Activated CD4-positive, CD25-positive, alpha-beta regulatory T cell treated with anti-CD3 and anti-CD28 coated beads, Interleukin-2, amount 50 U/mL, for 72 hours (primary cell): ENCODE measurements at regions not wholly inside any gene's neighbourhood (a gene's known extent, or its start where the extent isn't known, plus 50 kb on each side); places are given as distances from the start of the nearest gene placed in this dataset.
"Not testable (repeated sequence)": the region's sequence is repeated elsewhere in the genome, so short reads cannot be mapped to it uniquely, and the experiment has no call there.

Source experiments
- DNase-seq: peaks from one replicate; pipeline ENCODE4 v3.0.0; 2021

GRCh38 chr1:54474310-54475251 is 68.4 kb upstream of the SSBP3 start:
- DNase-seq, result no peak

- DNase-seq, result no peak
Measured at GRCh38 chr1:54471588-54471987, 65.4 kb upstream of the SSBP3 start.

GRCh38 chr1:54469444-54469843 is 63.2 kb upstream of the SSBP3 start:
- not testable (repeated sequence) for DNase-seq

- peak; percentile 11 for DNase-seq
Measured at GRCh38 chr1:54468288-54469084, 62.3 kb upstream of the SSBP3 start.

GRCh38 chr1:54465351-54465811 is 59.2 kb upstream of the SSBP3 start:
- DNase-seq, result no peak

GRCh38 chr1:54464477-54465146 is 58.4 kb upstream of the SSBP3 start:
- no peak for DNase-seq

GRCh38 chr1:54464031-54464476 is 57.9 kb upstream of the SSBP3 start:
- DNase-seq, result no peak

- no peak for DNase-seq
Measured at GRCh38 chr1:54463259-54464030, 57.3 kb upstream of the SSBP3 start.

GRCh38 chr1:54462597-54463258 is 56.5 kb upstream of the SSBP3 start:
- DNase-seq, result no peak

GRCh38 chr1:54461731-54462596 is 55.8 kb upstream of the SSBP3 start:
- no peak for DNase-seq

GRCh38 chr1:54460861-54461387 is 54.7 kb upstream of the SSBP3 start:
- DNase-seq, result no peak

GRCh38 chr1:54460351-54460750 is 54.2 kb upstream of the SSBP3 start:
- DNase-seq, result no peak

- no peak for DNase-seq
Measured at GRCh38 chr1:54459726-54460191, 53.6 kb upstream of the SSBP3 start.

GRCh38 chr1:54459140-54459539 is 52.9 kb upstream of the SSBP3 start:
- no peak for DNase-seq

GRCh38 chr1:54456921-54457529 is 50.8 kb upstream of the SSBP3 start:
- no peak for DNase-seq

- no peak for DNase-seq
Measured at GRCh38 chr1:54456361-54456760, 50.2 kb upstream of the SSBP3 start.
